Testis (tissue), 2 donors: ENCODE measurements at regions not wholly inside any gene's neighbourhood (a gene's known extent, or its start where the extent isn't known, plus 50 kb on each side); places are given as distances from the start of the nearest gene placed in this dataset.

Experiments
- CTCF ChIP-seq, 3 experiments: fragments of 450-650 bp in 2 of 3; fragments of 200-600 bp in 1 of 3; sonication (generic) in 1 of 3; IDR thresholded peaks; one replicate each; pipeline ENCODE4 v1.5.1; 2016 to 2019; ENCODE audit warnings: antibody characterized with exemption in 3 of 3, mild to moderate bottlenecking in 2 of 3, moderate library complexity in 1 of 3
- POLR2A ChIP-seq: fragments of 450-650 bp; IDR thresholded peaks from one replicate; pipeline ENCODE4 v1.6.1; 2017; ENCODE audit warnings: antibody characterized with exemption, mild to moderate bottlenecking, moderate library complexity

GRCh38 chr6:22706651-22707050, 137.3 kb downstream of the HDGFL1 start:
- TF ChIP-seq POLR2A = no peak
- no peak for TF ChIP-seq CTCF (IDR thresholded peaks at IDR 0.05)
